Ovary (tissue), 3 donors: ENCODE measurements at regions not wholly inside any gene's neighbourhood (a gene's known extent, or its start where the extent isn't known, plus 50 kb on each side); places are given as distances from the start of the nearest gene placed in this dataset.

Experiments
- CTCF ChIP-seq, 3 donors: fragments of 450-650 bp in 2 of 3; fragments of 200-600 bp in 1 of 3; IDR thresholded peaks; one replicate each; pipeline versions ENCODE4 v1.5.1 to v1.8.0; 2016 to 2022; ENCODE audit warnings: antibody characterized with exemption in 3 of 3, mild to moderate bottlenecking in 1 of 3
- EP300 ChIP-seq: sonication (generic); formaldehyde crosslinking; IDR thresholded peaks from one replicate; pipeline ENCODE4 v1.6.1; 2017; ENCODE audit warnings: antibody characterized with exemption
- POLR2A ChIP-seq: fragments of 450-650 bp; IDR thresholded peaks from one replicate; pipeline ENCODE4 v1.6.1; 2017; ENCODE audit warnings: antibody characterized with exemption, mild to moderate bottlenecking, moderate library complexity
- donor health status: DM: no; HTN: no; CAD: no.

GRCh38 chr12:45509187-45509586 is 220.3 kb upstream of the ARID2 start:
- TF ChIP-seq CTCF (IDR thresholded peaks at IDR 0.05): no peak
- TF ChIP-seq POLR2A: no peak
- TF ChIP-seq EP300: no peak
